Keratinocyte (primary cell): ENCODE measurements at regions not wholly inside any gene's neighbourhood (a gene's known extent, or its start where the extent isn't known, plus 50 kb on each side); places are given as distances from the start of the nearest gene placed in this dataset.
A peak's percentile ranks its signal among the peaks of the same experiment; 100 is the strongest.

Source experiments
- EZH2 ChIP-seq: IDR thresholded peaks from one replicate; pipeline ENCODE4 v1.6.1; 2012; ENCODE audit warnings: inconsistent platforms, mild to moderate bottlenecking, low read length, moderate library complexity
- TF ChIP-seq, protein P1 (sequence below), 3 experiments: IDR thresholded peaks in 1 of 3; conservative IDR thresholded peaks in 1 of 3; optimal IDR thresholded peaks in 1 of 3; 2 replicates in 2 of 3; 3 replicates in 1 of 3; pipeline versions ENCODE3 to v1.5.1; 2011; ENCODE audit warnings: low read length in 3 of 3, mild to moderate bottlenecking in 3 of 3, moderate library complexity in 2 of 3, control low read depth in 1 of 3, inconsistent platforms in 1 of 3; ENCODE audit not compliant: insufficient read depth in 2 of 3; ENCODE audit errors: extremely low read depth in 1 of 3

DNA sequence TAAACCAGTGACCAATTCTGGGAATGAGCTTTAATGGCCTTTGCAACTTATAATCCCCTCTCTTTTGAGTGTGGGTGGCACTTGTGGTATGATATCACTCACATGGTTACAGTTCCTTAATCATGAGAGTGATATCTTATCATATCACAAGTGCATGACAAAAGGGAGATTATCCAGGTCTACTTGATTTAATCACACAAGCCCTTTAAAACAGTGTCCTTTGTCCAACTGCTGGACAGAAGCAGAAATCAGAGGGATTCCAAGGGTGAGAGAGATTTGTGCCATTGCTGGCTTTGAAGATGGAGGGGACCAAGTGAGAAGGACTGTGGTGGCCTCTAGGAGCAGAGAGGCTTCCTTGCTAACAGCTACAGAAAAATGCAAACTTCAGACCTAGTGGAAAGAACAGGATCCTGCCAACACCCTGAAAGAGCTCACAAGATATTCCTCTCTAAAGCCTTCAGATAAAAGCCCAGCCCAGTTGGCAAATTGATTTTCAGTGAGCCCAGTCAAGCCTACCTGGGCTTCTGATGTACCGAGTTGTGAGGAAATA lies 279.0 kb upstream of the TLE4 start:
- TF ChIP-seq, protein P1, sequence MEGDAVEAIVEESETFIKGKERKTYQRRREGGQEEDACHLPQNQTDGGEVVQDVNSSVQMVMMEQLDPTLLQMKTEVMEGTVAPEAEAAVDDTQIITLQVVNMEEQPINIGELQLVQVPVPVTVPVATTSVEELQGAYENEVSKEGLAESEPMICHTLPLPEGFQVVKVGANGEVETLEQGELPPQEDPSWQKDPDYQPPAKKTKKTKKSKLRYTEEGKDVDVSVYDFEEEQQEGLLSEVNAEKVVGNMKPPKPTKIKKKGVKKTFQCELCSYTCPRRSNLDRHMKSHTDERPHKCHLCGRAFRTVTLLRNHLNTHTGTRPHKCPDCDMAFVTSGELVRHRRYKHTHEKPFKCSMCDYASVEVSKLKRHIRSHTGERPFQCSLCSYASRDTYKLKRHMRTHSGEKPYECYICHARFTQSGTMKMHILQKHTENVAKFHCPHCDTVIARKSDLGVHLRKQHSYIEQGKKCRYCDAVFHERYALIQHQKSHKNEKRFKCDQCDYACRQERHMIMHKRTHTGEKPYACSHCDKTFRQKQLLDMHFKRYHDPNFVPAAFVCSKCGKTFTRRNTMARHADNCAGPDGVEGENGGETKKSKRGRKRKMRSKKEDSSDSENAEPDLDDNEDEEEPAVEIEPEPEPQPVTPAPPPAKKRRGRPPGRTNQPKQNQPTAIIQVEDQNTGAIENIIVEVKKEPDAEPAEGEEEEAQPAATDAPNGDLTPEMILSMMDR (optimal IDR thresholded peaks at IDR 0.05 in 1 of 3, IDR thresholded peaks at IDR 0.05 in 1 of 3, conservative IDR thresholded peaks at IDR 0.05 in 1 of 3; ENCODE audit: extremely low read depth in 1 of 3, insufficient read depth in 2 of 3, low read length in 3 of 3) = peak in 1 of 3 experiments; percentile 37
- no peak for TF ChIP-seq EZH2
